Osteocyte (in vitro differentiated cells): ENCODE measurements at regions not wholly inside any gene's neighbourhood (a gene's known extent, or its start where the extent isn't known, plus 50 kb on each side); places are given as distances from the start of the nearest gene placed in this dataset.

Experiments used
- DNase-seq: peaks from one replicate; pipeline ENCODE4 v3.0.0; 2021; ENCODE audit warnings: mixed read lengths; ENCODE audit not compliant: unreplicated experiment; ENCODE audit errors: extremely low spot score
- H3K27ac Mint-ChIP-seq: one replicate; pipeline ENCODE4 v1.8.0; 2021; ENCODE audit warnings: mild to moderate bottlenecking, mixed read lengths; ENCODE audit not compliant: unreplicated experiment
- H3K27me3 Mint-ChIP-seq: one replicate; pipeline ENCODE4 v1.8.0; 2021; ENCODE audit warnings: mixed read lengths; ENCODE audit not compliant: unreplicated experiment
- H3K36me3 Mint-ChIP-seq: one replicate; pipeline ENCODE4 v1.8.0; 2021; ENCODE audit warnings: mixed read lengths; ENCODE audit not compliant: unreplicated experiment
- H3K4me1 Mint-ChIP-seq: one replicate; pipeline ENCODE4 v1.8.0; 2021; ENCODE audit warnings: mixed read lengths; ENCODE audit not compliant: unreplicated experiment
- H3K4me3 Mint-ChIP-seq: one replicate; pipeline ENCODE4 v1.8.0; 2021; ENCODE audit warnings: mild to moderate bottlenecking, moderate library complexity, mixed read lengths; ENCODE audit not compliant: unreplicated experiment
- H3K9me3 Mint-ChIP-seq: one replicate; pipeline ENCODE4 v1.8.0; 2021; ENCODE audit warnings: mixed read lengths; ENCODE audit not compliant: unreplicated experiment
- TF ChIP-seq, protein P1 (sequence below): fragments of 200-600 bp; sonication (generic); IDR thresholded peaks from 2 replicates; pipeline ENCODE4 v1.5.0; 2021; ENCODE audit warnings: antibody characterized with exemption, mild to moderate bottlenecking, moderate library complexity

- Mint-ChIP-seq H3K27ac (no peak overlapping the region), H3K36me3 (no peaks in the 10 kb centered on the region), H3K4me3 (no peak overlapping the region), H3K9me3 (no peaks in the 10 kb centered on the region), H3K27me3 (peaks cover 12% of the 10 kb centered on the region), H3K4me1 (no peaks in the 10 kb centered on the region)
- DNase-seq: no peak
- TF ChIP-seq, protein P1, sequence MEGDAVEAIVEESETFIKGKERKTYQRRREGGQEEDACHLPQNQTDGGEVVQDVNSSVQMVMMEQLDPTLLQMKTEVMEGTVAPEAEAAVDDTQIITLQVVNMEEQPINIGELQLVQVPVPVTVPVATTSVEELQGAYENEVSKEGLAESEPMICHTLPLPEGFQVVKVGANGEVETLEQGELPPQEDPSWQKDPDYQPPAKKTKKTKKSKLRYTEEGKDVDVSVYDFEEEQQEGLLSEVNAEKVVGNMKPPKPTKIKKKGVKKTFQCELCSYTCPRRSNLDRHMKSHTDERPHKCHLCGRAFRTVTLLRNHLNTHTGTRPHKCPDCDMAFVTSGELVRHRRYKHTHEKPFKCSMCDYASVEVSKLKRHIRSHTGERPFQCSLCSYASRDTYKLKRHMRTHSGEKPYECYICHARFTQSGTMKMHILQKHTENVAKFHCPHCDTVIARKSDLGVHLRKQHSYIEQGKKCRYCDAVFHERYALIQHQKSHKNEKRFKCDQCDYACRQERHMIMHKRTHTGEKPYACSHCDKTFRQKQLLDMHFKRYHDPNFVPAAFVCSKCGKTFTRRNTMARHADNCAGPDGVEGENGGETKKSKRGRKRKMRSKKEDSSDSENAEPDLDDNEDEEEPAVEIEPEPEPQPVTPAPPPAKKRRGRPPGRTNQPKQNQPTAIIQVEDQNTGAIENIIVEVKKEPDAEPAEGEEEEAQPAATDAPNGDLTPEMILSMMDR: no peak
Observed at GRCh38 chr9:135345775-135346433, 133.7 kb upstream of the PPP1R26 start.

DNA sequence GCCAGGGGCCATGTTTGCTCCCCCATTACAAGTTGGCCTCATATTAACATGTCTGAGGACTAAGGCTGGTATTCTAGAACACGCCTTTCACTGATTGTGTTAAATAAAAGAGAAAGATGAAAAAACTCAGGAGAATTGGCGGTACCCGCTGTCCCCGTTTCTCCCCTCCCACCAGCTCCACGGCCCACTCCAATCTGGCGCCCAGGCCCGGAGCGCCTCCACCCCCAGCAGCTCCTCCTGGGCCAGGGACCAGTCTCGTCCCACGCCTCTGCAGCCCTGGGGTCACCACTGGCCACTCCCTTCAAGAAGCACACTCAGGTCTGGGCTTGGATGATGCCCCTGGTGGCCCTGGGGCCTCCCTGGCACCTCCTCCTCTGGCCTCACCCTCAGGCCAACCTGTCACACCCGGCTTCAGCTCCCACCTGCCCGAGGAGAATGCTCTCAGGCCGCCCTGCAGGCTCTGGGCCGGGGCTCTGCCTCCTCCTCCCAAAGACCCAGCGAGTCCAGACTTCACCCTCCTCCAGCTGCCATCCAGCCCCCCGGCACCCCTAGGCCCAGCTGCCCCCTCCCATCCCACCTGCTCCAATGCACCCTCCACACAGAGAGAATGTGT, 133.0 kb upstream of the PPP1R26 start:
- no peak for DNase-seq
- no peaks in the 10 kb centered on the region for H3K9me3 Mint-ChIP-seq
- H3K4me3 Mint-ChIP-seq: no peak overlapping the region
- no peaks in the 10 kb centered on the region for H3K36me3 Mint-ChIP-seq
- peaks cover 15% of the 10 kb centered on the region for H3K27me3 Mint-ChIP-seq
- TF ChIP-seq, protein P1: no peak
- no peaks in the 10 kb centered on the region for H3K4me1 Mint-ChIP-seq
- no peak overlapping the region for H3K27ac Mint-ChIP-seq

DNA sequence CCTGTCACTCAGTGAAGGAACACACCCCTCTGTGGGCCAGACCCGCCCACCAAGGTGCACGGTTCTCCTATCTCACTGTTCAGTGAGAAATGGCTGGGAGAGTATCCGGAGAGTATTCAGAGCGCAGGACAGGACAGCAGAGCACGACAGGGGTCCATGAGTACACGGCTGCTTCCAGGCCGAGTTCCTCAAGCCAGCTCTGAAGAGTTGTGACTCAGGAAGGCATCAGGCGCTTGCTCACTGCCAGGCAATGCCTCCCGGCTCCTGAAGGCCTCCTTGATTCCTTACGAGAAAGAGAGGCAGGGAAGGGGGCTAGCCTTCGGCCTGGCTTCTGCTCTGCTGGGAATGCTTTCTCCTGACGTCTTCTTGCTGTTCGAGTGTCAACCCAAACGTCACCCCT, 132.1 kb upstream of the PPP1R26 start:
- Mint-ChIP-seq H3K27ac (no peak overlapping the region), H3K4me3 (no peak overlapping the region), H3K9me3 (no peaks in the 10 kb centered on the region), H3K4me1 (no peaks in the 10 kb centered on the region), H3K27me3 (peaks cover 15% of the 10 kb centered on the region), H3K36me3 (no peaks in the 10 kb centered on the region)
- TF ChIP-seq, protein P1: no peak
- DNase-seq: no peak

DNA sequence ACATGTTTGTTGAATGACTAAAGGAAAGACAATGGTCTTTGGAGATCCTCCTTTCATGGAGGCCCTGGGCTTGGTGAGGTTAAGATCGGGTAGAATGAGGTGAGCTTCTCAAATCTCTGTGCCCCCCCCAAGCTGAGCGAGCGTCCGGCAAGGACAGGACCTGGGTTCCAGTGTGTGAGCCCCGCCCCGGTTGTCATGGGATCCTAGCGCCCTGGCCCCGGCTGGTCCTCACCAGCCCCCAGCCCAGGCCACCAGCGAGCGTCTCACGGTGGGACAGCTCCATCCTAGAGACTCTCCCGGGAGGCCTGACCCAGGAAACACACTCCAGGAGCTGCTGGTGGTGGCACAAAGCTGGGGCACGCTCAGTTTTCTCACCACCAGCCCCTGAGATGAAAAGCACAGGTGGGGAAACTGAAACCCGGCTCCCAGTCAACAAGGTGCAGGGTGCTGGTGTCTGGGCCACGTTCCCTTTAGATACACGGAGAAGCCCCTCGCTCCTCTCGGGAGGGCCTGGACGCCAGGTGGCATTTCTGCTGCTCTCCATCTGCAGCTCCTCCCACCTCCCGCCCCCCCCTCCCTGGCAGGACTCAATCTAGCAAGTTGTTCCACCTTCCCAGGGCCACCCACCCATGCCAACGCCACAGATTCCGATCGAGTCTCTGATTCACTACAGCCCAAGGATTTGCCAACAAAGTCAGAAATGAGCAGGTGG, 131.3 kb upstream of the PPP1R26 start:
- Mint-ChIP-seq H3K9me3 (no peaks in the 10 kb centered on the region), H3K4me1 (no peaks in the 10 kb centered on the region), H3K4me3 (no peak overlapping the region), H3K27ac (no peak overlapping the region), H3K27me3 (peaks cover 15% of the 10 kb centered on the region), H3K36me3 (no peaks in the 10 kb centered on the region)
- TF ChIP-seq, protein P1: no peak
- DNase-seq: no peak

- Mint-ChIP-seq H3K9me3 (no peaks in the 10 kb centered on the region), H3K36me3 (no peaks in the 10 kb centered on the region), H3K4me1 (no peaks in the 10 kb centered on the region), H3K27me3 (peaks cover 15% of the 10 kb centered on the region), H3K4me3 (no peak overlapping the region), H3K27ac (no peak overlapping the region)
- TF ChIP-seq, protein P1: no peak
- no peak for DNase-seq
Observed at GRCh38 chr9:135348788-135349150, 130.8 kb upstream of the PPP1R26 start.
